OCI-M1 (cell line): ENCODE measurements at regions not wholly inside any gene's neighbourhood (a gene's known extent, or its start where the extent isn't known, plus 50 kb on each side); places are given as distances from the start of the nearest gene placed in this dataset.

Experiments used
- DNase-seq: peaks from one replicate; lab custom pipeline; 2025; lab: John Stamatoyannopoulos, UW

GRCh38 chr6:168722397-168722796, 281.4 kb downstream of the SMOC2 start:
- DNase-seq = no peak

DNA sequence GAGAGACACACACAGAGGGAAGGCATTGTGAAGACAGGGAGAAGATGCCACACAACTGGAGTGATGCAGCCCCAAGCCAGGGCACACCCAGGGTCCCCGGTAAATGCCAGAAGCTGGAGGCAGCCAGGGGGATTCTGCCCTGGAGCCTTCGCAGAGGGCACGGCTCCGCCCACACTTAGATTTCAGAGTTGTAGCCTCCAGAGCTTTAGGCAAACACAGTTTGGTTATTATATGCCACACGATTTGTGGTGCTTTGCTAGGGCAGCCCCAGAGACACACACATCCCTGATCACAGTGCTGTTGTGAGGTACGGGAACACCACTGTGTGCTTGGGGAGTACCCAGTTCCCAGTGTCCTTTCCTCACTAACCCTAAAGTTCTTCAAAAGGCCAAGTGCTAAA, 280.6 kb downstream of the SMOC2 start:
- no peak for DNase-seq

GRCh38 chr6:168719901-168720300, 278.9 kb downstream of the SMOC2 start:
- DNase-seq = no peak

DNA sequence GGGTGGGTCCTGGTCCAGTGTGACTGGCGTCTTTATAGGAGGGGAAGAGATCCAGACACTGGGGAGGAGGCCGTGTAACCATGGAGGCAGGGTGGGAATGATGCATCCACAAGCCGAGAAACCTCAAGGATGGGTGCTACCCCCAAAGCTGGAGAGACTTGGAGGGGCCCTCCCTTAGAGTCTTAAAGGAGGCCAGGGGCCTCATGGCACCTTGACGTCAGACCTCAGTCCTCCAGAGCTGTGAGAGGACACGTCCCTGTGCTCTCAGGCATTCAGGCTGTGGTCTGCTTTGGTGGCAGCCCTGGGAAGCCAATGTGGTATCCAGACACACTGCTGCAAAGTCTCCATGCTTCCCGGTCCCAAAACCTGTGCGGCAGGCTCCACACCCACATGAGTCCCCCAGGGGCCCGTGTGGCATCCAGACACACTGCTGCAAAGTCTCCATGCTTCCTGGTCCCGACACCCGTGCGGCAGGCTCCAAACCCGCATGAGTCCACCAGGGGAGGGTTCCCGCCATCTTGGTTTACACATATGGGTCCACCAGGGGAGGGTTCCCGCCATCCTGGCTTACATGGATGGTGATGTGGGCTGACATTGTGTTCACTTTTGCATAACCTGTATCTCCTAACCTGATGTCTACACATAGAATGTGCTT, 278.0 kb downstream of the SMOC2 start:
- DNase-seq = no peak
